HG02981 (cell line): ENCODE measurements at regions not wholly inside any gene's neighbourhood (a gene's known extent, or its start where the extent isn't known, plus 50 kb on each side); places are given as distances from the start of the nearest gene placed in this dataset.

Source experiments
- ATAC-seq: cut with Tn5 transposase; IDR thresholded peaks from one replicate; pipeline ENCODE4 v1.9.1; 2021; ENCODE audit warnings: mild to moderate bottlenecking, moderate library complexity; ENCODE audit not compliant: unreplicated experiment

- no peak for ATAC-seq
These were observed 55.6 kb downstream of the PBDC1 start for GRCh38 chrX:76228499-76228898.

DNA sequence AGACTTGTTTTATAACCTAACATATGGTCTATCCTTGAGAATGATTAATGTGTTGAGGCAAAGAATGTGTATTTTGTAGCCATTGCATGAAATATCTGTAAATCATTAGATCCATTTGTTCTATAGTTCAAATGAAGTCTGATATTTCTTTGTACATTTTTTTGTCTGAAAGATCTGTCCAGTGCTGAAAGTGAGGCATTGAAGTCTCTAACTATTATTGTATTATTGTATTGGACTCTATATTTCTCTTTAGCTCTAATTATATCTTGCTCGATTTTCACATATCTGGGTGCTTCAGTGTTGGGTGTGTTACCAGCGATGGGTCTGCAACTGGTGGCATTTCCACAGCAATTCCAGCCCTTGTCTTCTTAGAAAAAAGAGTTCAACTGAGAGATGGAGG, 76.0 kb downstream of the PBDC1 start:
- ATAC-seq, result no peak

- ATAC-seq, result peak; percentile 84
These were observed 80.6 kb downstream of the PBDC1 start for GRCh38 chrX:76253432-76253831.

GRCh38 chrX:76279007-76279406, 106.1 kb downstream of the PBDC1 start:
- no peak for ATAC-seq
